AG09309 (cell line): ENCODE measurements at regions not wholly inside any gene's neighbourhood (a gene's known extent, or its start where the extent isn't known, plus 50 kb on each side); places are given as distances from the start of the nearest gene placed in this dataset.

Experiments
- DNase-seq: peaks from one replicate; pipeline ENCODE4 v3.0.0-alpha.2; 2010; ENCODE audit warnings: low read depth
- H3K4me3 ChIP-seq: 2 replicates; pipeline ENCODE4 v1.5.1; 2011; ENCODE audit warnings: mild to moderate bottlenecking, low read depth, low read length, moderate library complexity; ENCODE audit not compliant: control insufficient read depth
- CTCF ChIP-seq: IDR thresholded peaks from 2 replicates; pipeline ENCODE4 v1.5.1; 2011; ENCODE audit warnings: mild to moderate bottlenecking, low read depth, low read length, inconsistent platforms; ENCODE audit not compliant: insufficient read depth, control insufficient read depth; ENCODE audit errors: missing control alignments

GRCh38 chr2:3112553-3112952 lies 265.1 kb downstream of the EIPR1 start:
- no peak for DNase-seq
- no peak overlapping the region for H3K4me3 ChIP-seq
- no peak for TF ChIP-seq CTCF

GRCh38 chr2:3112131-3112530 lies 265.5 kb downstream of the EIPR1 start:
- no peak for DNase-seq
- no peak for TF ChIP-seq CTCF
- no peak overlapping the region for H3K4me3 ChIP-seq

GRCh38 chr2:3110994-3111666 lies 266.5 kb downstream of the EIPR1 start:
- DNase-seq: no peak
- TF ChIP-seq CTCF: no peak
- no peak overlapping the region for H3K4me3 ChIP-seq

- H3K4me3 ChIP-seq: no peak overlapping the region
- DNase-seq: no peak
- no peak for TF ChIP-seq CTCF
Observed at GRCh38 chr2:3110555-3110954, 267.1 kb downstream of the EIPR1 start.

- TF ChIP-seq CTCF: no peak
- no peak for DNase-seq
- H3K4me3 ChIP-seq: no peak overlapping the region
Observed at GRCh38 chr2:3108710-3109702, 268.6 kb downstream of the EIPR1 start.

GRCh38 chr2:3108105-3108504 lies 269.5 kb downstream of the EIPR1 start:
- DNase-seq: no peak
- no peak overlapping the region for H3K4me3 ChIP-seq
- no peak for TF ChIP-seq CTCF
